NB4 (cell line): ENCODE measurements at regions not wholly inside any gene's neighbourhood (a gene's known extent, or its start where the extent isn't known, plus 50 kb on each side); places are given as distances from the start of the nearest gene placed in this dataset.

Experiments
- CTCF ChIP-seq: IDR thresholded peaks from one replicate; pipeline ENCODE4 v1.5.1; 2012; ENCODE audit warnings: low read depth, low read length
- MAX ChIP-seq: IDR thresholded peaks from 2 replicates; pipeline ENCODE4 v1.6.1; 2011; ENCODE audit warnings: low read depth, low read length
- MYC ChIP-seq: IDR thresholded peaks from 2 replicates; pipeline ENCODE4 v1.6.1; 2011; ENCODE audit warnings: low read depth, low read length
- POLR2A ChIP-seq: IDR thresholded peaks from 2 replicates; pipeline ENCODE4 v1.6.1; 2011; ENCODE audit warnings: mild to moderate bottlenecking; ENCODE audit not compliant: insufficient read length; ENCODE audit errors: extremely low read depth

GRCh38 chr2:192245329-192245728 is 50.6 kb upstream of the TMEFF2 start:
- no peak for TF ChIP-seq CTCF
- no peak for TF ChIP-seq POLR2A
- no peak for TF ChIP-seq MAX
- no peak for TF ChIP-seq MYC
